ENCODE measurements at regions not wholly inside any gene's neighbourhood (a gene's known extent, or its start where the extent isn't known, plus 50 kb on each side); places are given as distances from the start of the nearest gene placed in this dataset.

GRCh38 chr17:15154618-15155017 is 110.5 kb downstream of the PMP22 start:
- TF ChIP-seq, protein P1, sequence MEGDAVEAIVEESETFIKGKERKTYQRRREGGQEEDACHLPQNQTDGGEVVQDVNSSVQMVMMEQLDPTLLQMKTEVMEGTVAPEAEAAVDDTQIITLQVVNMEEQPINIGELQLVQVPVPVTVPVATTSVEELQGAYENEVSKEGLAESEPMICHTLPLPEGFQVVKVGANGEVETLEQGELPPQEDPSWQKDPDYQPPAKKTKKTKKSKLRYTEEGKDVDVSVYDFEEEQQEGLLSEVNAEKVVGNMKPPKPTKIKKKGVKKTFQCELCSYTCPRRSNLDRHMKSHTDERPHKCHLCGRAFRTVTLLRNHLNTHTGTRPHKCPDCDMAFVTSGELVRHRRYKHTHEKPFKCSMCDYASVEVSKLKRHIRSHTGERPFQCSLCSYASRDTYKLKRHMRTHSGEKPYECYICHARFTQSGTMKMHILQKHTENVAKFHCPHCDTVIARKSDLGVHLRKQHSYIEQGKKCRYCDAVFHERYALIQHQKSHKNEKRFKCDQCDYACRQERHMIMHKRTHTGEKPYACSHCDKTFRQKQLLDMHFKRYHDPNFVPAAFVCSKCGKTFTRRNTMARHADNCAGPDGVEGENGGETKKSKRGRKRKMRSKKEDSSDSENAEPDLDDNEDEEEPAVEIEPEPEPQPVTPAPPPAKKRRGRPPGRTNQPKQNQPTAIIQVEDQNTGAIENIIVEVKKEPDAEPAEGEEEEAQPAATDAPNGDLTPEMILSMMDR (IDR thresholded peaks at IDR 0.05; ENCODE audit: low read depth, low read length): no peak
- H3K4me3 ChIP-seq (ENCODE audit: low read depth, low read length): no peak overlapping the region

DNA sequence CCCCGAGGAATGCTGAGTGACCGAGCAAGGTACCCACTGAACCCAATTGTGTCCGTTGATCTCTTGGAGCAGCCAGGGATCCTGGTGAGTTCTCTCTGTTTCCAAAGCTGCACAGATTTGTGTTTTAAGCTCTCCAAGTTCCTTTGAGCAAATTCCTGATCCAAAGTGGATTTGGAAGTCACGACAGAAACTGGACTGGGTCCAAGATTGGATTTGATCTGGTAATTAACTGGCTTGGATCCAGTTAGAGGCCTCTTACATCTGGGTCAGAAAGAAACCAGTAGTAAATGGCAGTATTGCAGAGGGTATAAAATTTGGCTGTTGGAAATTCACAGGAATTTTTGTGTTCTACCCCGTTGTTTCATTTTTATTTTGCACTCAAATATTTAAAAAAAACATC is 119.5 kb downstream of the PMP22 start:
- no peak overlapping the region for H3K4me3 ChIP-seq (ENCODE audit: low read depth, low read length)
- TF ChIP-seq, protein P1 (IDR thresholded peaks at IDR 0.05; ENCODE audit: low read depth, low read length): no peak

- TF ChIP-seq, protein P1 (IDR thresholded peaks at IDR 0.05; ENCODE audit: low read depth, low read length): no peak
- no peak overlapping the region for H3K4me3 ChIP-seq (ENCODE audit: low read depth, low read length)
Observed at GRCh38 chr17:15143524-15143923, 121.6 kb downstream of the PMP22 start.

DNA sequence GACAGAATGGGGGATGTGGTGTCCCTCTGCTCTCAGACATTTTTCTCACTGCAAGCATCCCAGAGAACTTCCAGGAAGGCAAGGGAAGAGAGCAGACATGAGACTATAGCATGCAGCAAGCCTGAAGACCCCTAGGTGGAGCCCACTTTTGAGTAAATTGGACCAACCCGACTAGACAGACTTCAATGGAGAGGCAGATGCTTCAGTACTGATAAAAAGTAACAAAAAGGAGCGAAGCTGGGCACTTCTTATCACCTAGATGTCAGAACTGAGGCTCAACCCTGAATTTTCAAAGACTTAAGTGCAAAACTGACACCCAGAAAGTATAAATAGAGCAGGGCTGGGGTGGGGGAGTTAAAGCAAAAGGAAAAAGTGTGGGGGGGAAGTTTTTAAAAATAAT is 130.8 kb downstream of the PMP22 start:
- TF ChIP-seq, protein P1 (IDR thresholded peaks at IDR 0.05; ENCODE audit: low read depth, low read length): no peak

GRCh38 chr17:15133826-15134225 is 131.3 kb downstream of the PMP22 start:
- H3K4me3 ChIP-seq (ENCODE audit: low read depth, low read length): no peak overlapping the region
- TF ChIP-seq, protein P1 (IDR thresholded peaks at IDR 0.05; ENCODE audit: low read depth, low read length): no peak

More for the DNA sequence above, 130.8 kb downstream of the PMP22 start:
- H3K4me3 ChIP-seq (ENCODE audit: low read depth, low read length): no peak overlapping the region

- H3K4me3 ChIP-seq (ENCODE audit: low read depth, low read length): no peak overlapping the region
- TF ChIP-seq, protein P1 (IDR thresholded peaks at IDR 0.05; ENCODE audit: low read depth, low read length): no peak
Observed at GRCh38 chr17:15133143-15133542, 132.0 kb downstream of the PMP22 start.

DNA sequence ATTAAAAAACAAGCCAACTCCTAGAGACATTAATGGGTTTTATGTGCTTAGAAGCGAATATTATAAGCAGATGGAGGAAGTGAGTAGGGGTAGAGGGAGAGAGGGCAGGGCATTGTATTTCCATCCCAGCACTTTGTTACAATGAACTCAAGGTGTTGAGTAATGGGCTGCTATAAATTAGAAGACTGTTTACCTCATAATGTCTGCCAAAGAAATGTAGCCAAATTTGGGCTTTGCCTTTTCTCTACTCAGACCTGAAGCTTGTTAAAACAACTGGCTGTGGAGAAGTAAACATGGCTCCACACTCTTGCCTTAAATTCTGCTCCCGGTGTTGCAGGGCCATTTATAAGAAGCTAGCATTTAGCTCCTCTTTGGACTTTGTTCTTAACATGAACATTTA is 134.7 kb downstream of the PMP22 start:
- TF ChIP-seq, protein P1 (IDR thresholded peaks at IDR 0.05; ENCODE audit: low read depth, low read length): no peak
- H3K4me3 ChIP-seq (ENCODE audit: low read depth, low read length): no peak overlapping the region
